Brain microvascular endothelial cell (primary cell): ENCODE measurements at regions not wholly inside any gene's neighbourhood (a gene's known extent, or its start where the extent isn't known, plus 50 kb on each side); places are given as distances from the start of the nearest gene placed in this dataset.

ENCODE experiments used
- DNase-seq: peaks from one replicate; pipeline ENCODE4 v3.0.0-alpha.2; 2020
- H3K27ac ChIP-seq: fragments of 250-450 bp; sonication (Bioruptor Pico); 2 replicates; pipeline ENCODE4 v1.5.1; 2020; ENCODE audit warnings: mild to moderate bottlenecking, moderate library complexity
- H3K27me3 ChIP-seq: fragments of 250-450 bp; sonication (Bioruptor Pico); replicated peaks from 2 replicates; pipeline ENCODE4 v1.5.1; 2020; ENCODE audit warnings: mild to moderate bottlenecking
- H3K36me3 ChIP-seq: fragments of 250-450 bp; sonication (Bioruptor Pico); replicated peaks from 2 replicates; pipeline ENCODE4 v1.5.1; 2020; ENCODE audit warnings: mild to moderate bottlenecking
- H3K4me3 ChIP-seq: 2 replicates; pipeline ENCODE4 v1.5.1; 2011; ENCODE audit warnings: low read depth, mild to moderate bottlenecking, control low read depth, low read length, moderate library complexity
- in situ Hi-C: cut with HindIII; loops from 2 replicates; pipeline ENCODE4 v1.10.0; 2017; ENCODE audit warnings: low sequenced_read_pairs, low pct_ligation_motif_present
- TF ChIP-seq, protein P1 (sequence below): IDR thresholded peaks from 2 replicates; pipeline ENCODE4 v1.5.1; 2011; ENCODE audit warnings: low read depth, mild to moderate bottlenecking, moderate library complexity, low read length, control low read depth, inconsistent platforms; ENCODE audit errors: missing control alignments

DNA sequence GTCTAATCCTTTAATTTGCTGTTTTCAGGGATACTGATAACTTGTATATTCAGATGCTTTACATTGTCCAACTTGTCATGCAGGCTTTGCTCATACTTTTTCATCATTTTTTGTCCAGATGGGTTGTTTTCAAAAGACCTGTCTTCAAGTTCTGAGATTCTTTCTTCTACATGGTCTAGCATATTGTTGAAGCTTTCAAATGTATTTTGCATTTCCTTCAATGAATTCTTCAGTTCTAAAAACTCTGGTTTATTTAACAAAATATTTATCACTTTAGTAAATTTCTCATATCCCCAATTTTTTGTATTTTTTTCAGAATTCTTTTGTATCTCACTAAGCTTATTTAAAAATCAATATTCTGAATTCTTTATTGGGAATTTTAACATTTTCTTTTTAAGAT is 388.3 kb upstream of the IL12A start:
- Histone ChIP-seq H3K4me3 (no peak overlapping the region), H3K27ac (no peak overlapping the region), H3K27me3 (no peaks in the 10 kb centered on the region), H3K36me3 (no peaks in the 10 kb centered on the region)
- in situ Hi-C loops, result loop anchor here (25.0 kb wide), 1 partner anchor 187 kb away; no protein-coding TSS in a partner anchor
- TF ChIP-seq, protein P1, sequence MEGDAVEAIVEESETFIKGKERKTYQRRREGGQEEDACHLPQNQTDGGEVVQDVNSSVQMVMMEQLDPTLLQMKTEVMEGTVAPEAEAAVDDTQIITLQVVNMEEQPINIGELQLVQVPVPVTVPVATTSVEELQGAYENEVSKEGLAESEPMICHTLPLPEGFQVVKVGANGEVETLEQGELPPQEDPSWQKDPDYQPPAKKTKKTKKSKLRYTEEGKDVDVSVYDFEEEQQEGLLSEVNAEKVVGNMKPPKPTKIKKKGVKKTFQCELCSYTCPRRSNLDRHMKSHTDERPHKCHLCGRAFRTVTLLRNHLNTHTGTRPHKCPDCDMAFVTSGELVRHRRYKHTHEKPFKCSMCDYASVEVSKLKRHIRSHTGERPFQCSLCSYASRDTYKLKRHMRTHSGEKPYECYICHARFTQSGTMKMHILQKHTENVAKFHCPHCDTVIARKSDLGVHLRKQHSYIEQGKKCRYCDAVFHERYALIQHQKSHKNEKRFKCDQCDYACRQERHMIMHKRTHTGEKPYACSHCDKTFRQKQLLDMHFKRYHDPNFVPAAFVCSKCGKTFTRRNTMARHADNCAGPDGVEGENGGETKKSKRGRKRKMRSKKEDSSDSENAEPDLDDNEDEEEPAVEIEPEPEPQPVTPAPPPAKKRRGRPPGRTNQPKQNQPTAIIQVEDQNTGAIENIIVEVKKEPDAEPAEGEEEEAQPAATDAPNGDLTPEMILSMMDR, result no peak
- no peak for DNase-seq

DNA sequence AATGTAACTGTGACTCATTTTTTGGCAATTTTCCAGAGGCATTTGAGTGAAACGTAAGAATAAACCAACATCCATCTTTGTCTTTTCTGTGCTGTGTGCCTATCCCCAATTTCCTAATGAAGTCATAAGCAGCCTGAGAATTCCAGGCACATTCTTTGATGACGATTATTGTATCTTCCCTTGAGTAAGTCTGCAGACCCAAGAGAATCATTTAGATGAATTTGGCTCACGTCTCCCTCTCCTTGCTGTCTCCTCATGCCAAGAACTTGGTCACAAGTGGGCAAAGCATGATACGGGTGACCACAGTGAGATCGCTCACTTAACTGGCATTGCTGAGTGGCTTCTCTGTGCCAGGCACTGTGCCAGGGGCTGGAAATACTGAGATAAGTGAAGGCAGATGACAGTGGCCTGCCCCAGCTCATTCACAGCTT is 384.5 kb upstream of the IL12A start:
- peak; percentile 12 for DNase-seq
- in situ Hi-C loops, result loop anchor here (25.0 kb wide), 1 partner anchor 183 kb away; no protein-coding TSS in a partner anchor
- H3K27ac ChIP-seq, result no peak overlapping the region
- no peaks in the 10 kb centered on the region for H3K27me3 ChIP-seq
- TF ChIP-seq, protein P1, result no peak
- no peaks in the 10 kb centered on the region for H3K36me3 ChIP-seq
- no peak overlapping the region for H3K4me3 ChIP-seq

DNA sequence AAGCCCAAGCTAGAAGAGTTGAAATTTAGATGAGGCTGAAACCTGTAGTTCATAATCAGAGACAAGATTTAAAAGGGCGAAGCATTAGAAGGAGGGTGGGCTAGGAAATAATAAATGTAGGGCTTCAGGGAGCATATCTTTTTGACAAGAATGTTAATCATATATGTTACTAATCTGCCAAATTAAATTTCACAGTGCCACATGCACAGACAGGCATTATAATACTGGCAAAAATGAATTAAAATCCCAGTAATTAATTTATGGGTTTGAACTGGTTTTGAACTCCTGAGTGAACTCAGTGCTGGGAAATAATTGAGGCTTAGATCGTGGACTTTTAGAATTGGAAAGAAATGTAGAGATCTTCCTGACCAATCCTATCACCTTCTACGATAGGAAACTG is 383.5 kb upstream of the IL12A start:
- TF ChIP-seq, protein P1, result no peak
- Histone ChIP-seq H3K27me3 (no peaks in the 10 kb centered on the region), H3K27ac (no peak overlapping the region), H3K36me3 (no peaks in the 10 kb centered on the region), H3K4me3 (no peak overlapping the region)
- in situ Hi-C loops, result loop anchor here (25.0 kb wide), 1 partner anchor 182 kb away; no protein-coding TSS in a partner anchor
- DNase-seq, result no peak

DNA sequence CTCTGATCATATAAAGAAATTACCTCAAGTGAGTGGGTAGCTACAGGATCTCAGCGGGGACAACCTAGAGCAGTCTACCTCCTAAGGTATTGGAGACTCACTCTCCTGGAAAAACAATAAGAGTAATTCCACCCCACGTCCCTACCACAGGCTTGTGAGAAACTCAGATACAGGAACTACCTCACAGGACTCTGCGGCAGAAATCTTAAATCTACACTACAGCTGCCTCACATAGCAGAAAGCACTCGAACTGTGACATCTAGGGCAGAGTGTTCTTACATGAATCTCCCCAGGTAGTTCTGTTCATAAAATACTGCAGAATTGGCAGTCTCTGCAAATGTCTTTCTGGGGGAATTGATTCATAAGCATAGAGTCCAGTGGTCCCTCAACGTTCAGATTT is 382.9 kb upstream of the IL12A start:
- DNase-seq, result no peak
- in situ Hi-C loops, result loop anchor here (25.0 kb wide), 1 partner anchor 182 kb away; no protein-coding TSS in a partner anchor
- TF ChIP-seq, protein P1, result no peak
- Histone ChIP-seq H3K36me3 (no peaks in the 10 kb centered on the region), H3K27me3 (no peaks in the 10 kb centered on the region), H3K4me3 (no peak overlapping the region), H3K27ac (no peak overlapping the region)

DNA sequence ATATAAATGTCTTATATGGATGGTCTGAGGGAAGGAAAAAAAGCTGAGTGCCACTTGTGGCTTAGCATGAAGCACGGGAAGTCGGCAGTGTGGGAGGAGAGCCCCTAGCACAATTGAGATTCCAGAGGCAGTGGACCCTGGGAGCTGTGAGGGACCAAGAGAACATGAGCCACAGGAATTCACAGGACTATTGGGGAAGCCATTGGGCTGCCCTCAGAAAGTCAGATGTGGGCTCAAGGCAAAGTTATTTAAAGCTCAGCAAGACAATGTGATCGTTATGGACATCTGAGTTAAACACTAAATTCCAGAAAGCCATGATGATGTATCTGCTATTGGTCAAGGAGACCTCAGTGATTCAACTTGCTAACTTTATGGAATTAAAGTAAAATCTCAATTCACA is 380.8 kb upstream of the IL12A start:
- no peaks in the 10 kb centered on the region for H3K36me3 ChIP-seq
- H3K4me3 ChIP-seq, result no peak overlapping the region
- no peak overlapping the region for H3K27ac ChIP-seq
- DNase-seq, result no peak
- in situ Hi-C loops, result loop anchor here (25.0 kb wide), 1 partner anchor 179 kb away; no protein-coding TSS in a partner anchor
- TF ChIP-seq, protein P1, result no peak
- H3K27me3 ChIP-seq, result no peaks in the 10 kb centered on the region

DNA sequence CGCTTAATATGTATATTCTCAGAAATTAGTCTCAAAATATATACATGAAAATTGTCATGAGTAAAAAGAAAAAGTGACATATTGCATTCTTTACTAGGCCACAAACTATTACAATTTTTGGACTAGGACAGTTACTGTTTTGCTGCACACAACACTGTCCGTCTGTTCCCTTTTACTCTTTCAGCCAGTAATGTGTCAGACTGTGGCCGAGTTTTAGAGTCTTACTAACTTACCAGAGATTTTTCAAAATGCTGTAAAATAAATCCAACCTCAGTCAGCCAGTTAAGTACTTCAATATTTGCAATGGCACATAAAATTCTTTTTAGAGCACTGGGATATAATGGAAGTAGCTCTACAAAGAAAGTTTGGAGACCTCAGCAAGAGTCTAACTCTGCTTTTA is 380.3 kb upstream of the IL12A start:
- TF ChIP-seq, protein P1, result no peak
- H3K27me3 ChIP-seq, result no peaks in the 10 kb centered on the region
- H3K4me3 ChIP-seq, result no peak overlapping the region
- in situ Hi-C loops, result loop anchor here (25.0 kb wide), 1 partner anchor 179 kb away; no protein-coding TSS in a partner anchor
- no peak for DNase-seq
- no peak overlapping the region for H3K27ac ChIP-seq
- H3K36me3 ChIP-seq, result no peaks in the 10 kb centered on the region
